Muscle of leg (tissue), 3 donors: ENCODE measurements at regions not wholly inside any gene's neighbourhood (a gene's known extent, or its start where the extent isn't known, plus 50 kb on each side); places are given as distances from the start of the nearest gene placed in this dataset.

Experiments
- DNase-seq: peaks from one replicate; pipeline ENCODE4 v3.0.0; 2013
- H3K27ac ChIP-seq: one replicate; pipeline ENCODE4 v1.5.1; 2013; ENCODE audit warnings: mild to moderate bottlenecking, low read length, control low read depth
- H3K27me3 ChIP-seq: one replicate; pipeline ENCODE4 v1.6.1; 2013; ENCODE audit warnings: low read length; ENCODE audit not compliant: control insufficient read depth, insufficient read depth
- H3K36me3 ChIP-seq: one replicate; pipeline ENCODE4 v1.6.1; 2013; ENCODE audit warnings: low read length; ENCODE audit not compliant: control insufficient read depth, insufficient read depth
- H3K4me1 ChIP-seq: one replicate; pipeline ENCODE4 v1.6.1; 2013; ENCODE audit warnings: low read length; ENCODE audit not compliant: control insufficient read depth, insufficient read depth
- H3K4me3 ChIP-seq: one replicate; pipeline ENCODE4 v1.5.1; 2013; ENCODE audit warnings: low read length, control low read depth
- H3K9me3 ChIP-seq: replicated peaks from 2 replicates; pipeline ENCODE4 v1.6.1; 2013; ENCODE audit warnings: low read depth, low read length; ENCODE audit not compliant: control insufficient read depth
- WGBS: methylation state at CpG from one replicate; pipeline ENCODE4 v1.1.5; 2013; ENCODE audit warnings: missing lambda C conversion rate; ENCODE audit not compliant: insufficient coverage; 5-methylcytosine and 5-hydroxymethylcytosine counted together

- DNase-seq: no peak
- Histone ChIP-seq H3K4me3 (no peak overlapping the region), H3K27ac (no peak overlapping the region), H3K9me3 (peaks cover 2% of the 10 kb centered on the region), H3K4me1 (peaks cover 2% of the 10 kb centered on the region), H3K27me3 (no peaks in the 10 kb centered on the region), H3K36me3 (no peaks in the 10 kb centered on the region)
- WGBS: 29% methylated on average over 1 of the region's 2 CpGs
These were observed 633.3 kb downstream of the USP25 start for GRCh38 chr21:16363100-16363499.

- no peaks in the 10 kb centered on the region for H3K36me3 ChIP-seq
- H3K9me3 ChIP-seq: peaks cover 2% of the 10 kb centered on the region
- DNase-seq: peak; percentile 81
- H3K4me1 ChIP-seq: peaks cover 2% of the 10 kb centered on the region
- H3K4me3 ChIP-seq: no peak overlapping the region
- no peak overlapping the region for H3K27ac ChIP-seq
- no CpG with 5 or more reads among the region's 3 CpGs for WGBS
- H3K27me3 ChIP-seq: no peaks in the 10 kb centered on the region
These were observed 633.7 kb downstream of the USP25 start for GRCh38 chr21:16363518-16363917.

DNA sequence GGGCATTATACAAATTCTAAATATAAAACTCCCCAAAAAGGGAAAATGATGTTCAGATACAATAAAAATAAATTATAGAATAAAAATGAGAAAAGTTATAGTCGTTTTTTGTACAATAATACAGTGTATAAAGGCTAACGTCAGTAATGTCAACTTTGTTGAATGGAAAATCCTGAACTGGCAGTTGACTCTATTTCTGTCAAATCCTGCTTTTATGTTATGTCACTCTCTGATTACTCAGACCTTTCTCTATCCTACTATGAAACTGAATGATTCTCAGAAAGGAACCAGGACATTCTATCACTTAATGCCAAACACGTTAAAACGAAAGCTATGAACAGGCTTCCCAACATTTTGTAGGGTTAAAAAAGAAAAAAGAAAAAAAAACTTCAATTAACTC, 636.4 kb downstream of the USP25 start:
- H3K9me3 ChIP-seq: no peaks in the 10 kb centered on the region
- H3K36me3 ChIP-seq: no peaks in the 10 kb centered on the region
- no peak overlapping the region for H3K27ac ChIP-seq
- peaks cover 2% of the 10 kb centered on the region for H3K4me1 ChIP-seq
- no peak overlapping the region for H3K4me3 ChIP-seq
- no peaks in the 10 kb centered on the region for H3K27me3 ChIP-seq
- WGBS: no CpG with 5 or more reads among the region's 4 CpGs
- no peak for DNase-seq

- Histone ChIP-seq H3K9me3 (no peaks in the 10 kb centered on the region), H3K4me3 (no peak overlapping the region), H3K27ac (no peak overlapping the region), H3K4me1 (peaks cover 2% of the 10 kb centered on the region), H3K36me3 (no peaks in the 10 kb centered on the region), H3K27me3 (no peaks in the 10 kb centered on the region)
- WGBS: no CpG with 5 or more reads among the region's 1 CpG
- no peak for DNase-seq
These were observed 637.3 kb downstream of the USP25 start for GRCh38 chr21:16367079-16367478.

DNA sequence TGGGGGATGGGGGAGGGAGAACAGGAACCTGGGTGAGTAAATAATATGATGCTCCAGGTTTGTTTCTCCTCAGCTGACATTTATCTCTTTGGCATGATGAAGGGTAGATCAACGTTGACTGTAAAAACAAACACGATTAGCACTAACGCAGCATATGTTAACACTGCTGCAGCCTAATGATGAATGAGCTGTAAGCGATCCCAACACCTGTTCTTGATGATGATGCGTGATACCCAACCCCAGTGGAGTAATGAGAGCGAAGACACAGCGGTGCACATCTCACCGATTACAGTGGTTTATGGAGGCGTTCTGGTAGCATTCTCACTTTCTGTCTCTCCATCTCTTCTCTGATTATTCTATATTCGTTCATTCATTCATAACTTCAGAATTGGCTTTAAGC, 640.4 kb downstream of the USP25 start:
- H3K9me3 ChIP-seq: no peaks in the 10 kb centered on the region
- H3K36me3 ChIP-seq: no peaks in the 10 kb centered on the region
- no peaks in the 10 kb centered on the region for H3K4me1 ChIP-seq
- 85% methylated on average over 8 of the region's 10 CpGs for WGBS
- peak; percentile 52 for DNase-seq
- no peak overlapping the region for H3K4me3 ChIP-seq
- H3K27ac ChIP-seq: no peak overlapping the region
- H3K27me3 ChIP-seq: no peaks in the 10 kb centered on the region

DNA sequence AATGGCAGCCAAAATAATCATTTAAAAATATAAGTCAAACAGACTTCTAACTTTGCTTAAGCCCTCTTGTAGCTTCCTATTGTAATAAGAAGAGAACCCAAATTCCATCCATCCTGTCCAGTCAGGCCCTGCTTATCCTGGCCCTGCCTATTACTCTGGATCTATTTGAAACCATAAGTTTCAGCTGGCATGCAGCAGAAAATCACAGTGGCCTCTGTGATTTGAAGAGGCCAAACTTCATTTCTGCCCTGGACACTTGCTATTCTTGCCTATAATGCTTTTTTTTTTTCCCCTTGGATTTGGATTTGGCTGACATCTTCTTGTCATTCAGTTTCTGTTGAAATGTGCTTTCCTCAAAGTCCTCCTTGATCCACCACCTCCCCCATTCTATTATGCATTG, 642.8 kb downstream of the USP25 start:
- Histone ChIP-seq H3K36me3 (no peaks in the 10 kb centered on the region), H3K9me3 (no peaks in the 10 kb centered on the region), H3K4me1 (peaks cover 2% of the 10 kb centered on the region), H3K27ac (no peak overlapping the region), H3K4me3 (no peak overlapping the region), H3K27me3 (no peaks in the 10 kb centered on the region)
- DNase-seq: peak; percentile 74

DNA sequence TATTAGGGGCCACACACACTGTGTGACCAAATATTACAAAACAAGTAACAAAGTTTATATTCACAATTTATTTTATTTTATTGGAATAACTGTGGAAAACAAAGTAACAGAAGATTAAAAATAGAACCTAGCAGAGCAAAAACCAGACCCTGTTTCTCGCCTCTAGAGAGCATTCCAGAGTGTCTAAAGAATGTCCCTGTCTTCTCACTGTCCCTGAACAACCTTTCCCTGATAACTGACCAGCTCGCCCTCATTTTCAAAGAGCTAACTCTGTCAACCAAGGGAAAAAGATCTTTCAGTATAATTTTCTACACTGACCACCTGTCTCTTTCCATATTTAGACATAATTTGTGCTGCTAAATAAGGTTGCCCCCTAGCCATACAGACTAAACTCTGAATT, 646.9 kb downstream of the USP25 start:
- Histone ChIP-seq H3K9me3 (no peaks in the 10 kb centered on the region), H3K27ac (no peak overlapping the region), H3K4me1 (peaks cover 5% of the 10 kb centered on the region), H3K4me3 (no peak overlapping the region), H3K27me3 (no peaks in the 10 kb centered on the region), H3K36me3 (no peaks in the 10 kb centered on the region)
- no peak for DNase-seq
- no CpG with 5 or more reads among the region's 2 CpGs for WGBS

DNA sequence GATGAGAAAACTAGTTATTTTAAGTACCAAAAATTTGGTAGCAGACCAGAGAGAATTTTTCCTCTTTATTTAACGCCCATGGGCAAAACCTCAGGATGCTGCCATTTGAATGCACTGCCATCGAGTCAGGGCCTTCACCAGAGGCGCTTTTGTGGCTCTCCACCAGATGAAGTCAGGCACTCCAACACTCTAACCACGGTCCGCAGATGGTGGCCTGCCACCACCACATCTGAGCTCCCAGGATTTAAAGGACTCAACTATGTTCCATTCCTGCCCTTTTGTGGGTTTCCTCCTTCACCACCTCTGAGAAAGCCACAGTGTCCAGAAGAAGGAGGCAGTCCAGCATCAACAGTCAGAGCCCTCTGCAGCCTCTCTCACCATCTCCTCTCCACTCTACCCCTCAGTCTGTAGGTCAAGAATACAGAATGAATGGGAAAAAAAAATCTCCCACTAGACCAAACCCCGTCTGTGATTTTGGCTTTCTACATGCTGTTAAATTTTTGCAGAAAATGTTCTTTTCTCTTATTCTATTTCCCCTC, 647.4 kb downstream of the USP25 start:
- Histone ChIP-seq H3K36me3 (no peaks in the 10 kb centered on the region), H3K27ac (peak overlapping the region; percentile 16), H3K9me3 (no peaks in the 10 kb centered on the region), H3K4me3 (no peak overlapping the region), H3K4me1 (peaks cover 5% of the 10 kb centered on the region), H3K27me3 (no peaks in the 10 kb centered on the region)
- no peak for DNase-seq
- WGBS: 89% methylated on average over 5 of the region's 6 CpGs

GRCh38 chr21:16377857-16378256, 648.1 kb downstream of the USP25 start:
- Histone ChIP-seq H3K27me3 (no peaks in the 10 kb centered on the region), H3K4me3 (no peak overlapping the region), H3K9me3 (no peaks in the 10 kb centered on the region), H3K4me1 (peaks cover 5% of the 10 kb centered on the region), H3K36me3 (no peaks in the 10 kb centered on the region), H3K27ac (peak overlapping the region; percentile 16)
- WGBS: no CpG with 5 or more reads among the region's 2 CpGs
- no peak for DNase-seq

DNA sequence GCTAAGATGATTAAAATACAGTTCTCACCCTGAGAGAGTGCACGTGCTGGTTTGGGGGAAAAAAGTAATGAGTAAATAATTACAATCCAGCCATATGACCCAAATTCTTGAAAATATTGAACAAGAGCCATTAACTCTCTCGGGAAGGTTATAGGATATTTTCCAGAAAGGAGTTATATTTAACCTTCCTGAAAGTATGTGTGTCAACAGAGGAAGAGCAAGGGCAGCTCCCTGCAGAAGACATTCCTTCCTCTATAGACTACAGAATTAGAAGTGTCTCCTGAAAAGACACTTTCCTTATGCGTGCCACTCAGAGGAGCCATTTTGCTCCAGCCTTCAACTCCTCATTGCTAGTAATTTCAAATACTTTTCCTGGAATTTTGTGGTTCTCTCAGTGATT, 648.7 kb downstream of the USP25 start:
- no peak overlapping the region for H3K4me3 ChIP-seq
- H3K9me3 ChIP-seq: no peaks in the 10 kb centered on the region
- no peaks in the 10 kb centered on the region for H3K36me3 ChIP-seq
- no CpG with 5 or more reads among the region's 3 CpGs for WGBS
- peak overlapping the region; percentile 16 for H3K27ac ChIP-seq
- no peaks in the 10 kb centered on the region for H3K27me3 ChIP-seq
- DNase-seq: peak; percentile 82
- peaks cover 5% of the 10 kb centered on the region for H3K4me1 ChIP-seq

DNA sequence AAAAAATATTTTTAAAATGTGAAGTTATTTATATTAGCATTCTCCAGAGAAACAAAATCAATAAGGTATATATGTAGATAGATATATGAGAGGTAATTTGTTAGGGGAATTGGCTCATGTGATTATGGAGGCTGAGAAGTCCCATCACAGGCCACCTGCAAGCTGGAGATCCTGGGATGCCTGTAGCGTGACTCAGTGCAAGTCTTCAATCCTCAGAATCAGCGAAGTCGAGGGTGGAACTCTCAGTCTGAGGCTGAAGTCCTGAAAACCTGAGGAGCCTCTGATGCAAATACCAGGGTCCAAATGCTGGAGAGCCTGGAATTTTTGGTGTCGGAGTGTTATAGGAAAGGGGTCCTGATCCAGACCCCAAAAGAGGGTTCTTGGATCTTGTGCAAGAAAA, 658.5 kb downstream of the USP25 start:
- H3K27ac ChIP-seq: no peak overlapping the region
- no peaks in the 10 kb centered on the region for H3K36me3 ChIP-seq
- no peaks in the 10 kb centered on the region for H3K9me3 ChIP-seq
- no peak overlapping the region for H3K4me3 ChIP-seq
- H3K4me1 ChIP-seq: no peaks in the 10 kb centered on the region
- no peaks in the 10 kb centered on the region for H3K27me3 ChIP-seq
- no peak for DNase-seq
- WGBS: 72% methylated on average over 4 of the region's 4 CpGs
